LNCaP clone FGC (cell line): ENCODE measurements at regions not wholly inside any gene's neighbourhood (a gene's known extent, or its start where the extent isn't known, plus 50 kb on each side); places are given as distances from the start of the nearest gene placed in this dataset.

Source experiments
- DNase-seq: peaks from one replicate; pipeline ENCODE4 v3.0.0-alpha.2; 2011; ENCODE audit warnings: low read depth
- H3K4me3 ChIP-seq: 2 replicates; pipeline ENCODE4 v1.5.1; 2011; ENCODE audit warnings: mild to moderate bottlenecking, low read depth, low read length, control low read depth
- CTCF ChIP-seq: IDR thresholded peaks from 2 replicates; pipeline ENCODE4 v1.5.1; 2012; ENCODE audit warnings: mild to moderate bottlenecking; ENCODE audit not compliant: control insufficient read depth, insufficient read depth; ENCODE audit errors: extremely low read depth

- TF ChIP-seq CTCF, result no peak
- no peak overlapping the region for H3K4me3 ChIP-seq
- DNase-seq, result no peak
Observed at GRCh38 chr14:80446356-80446755, 235.1 kb upstream of the DIO2 start.

- H3K4me3 ChIP-seq, result no peak overlapping the region
- no peak for TF ChIP-seq CTCF
- DNase-seq, result no peak
Observed at GRCh38 chr14:80445605-80446004, 234.3 kb upstream of the DIO2 start.

- TF ChIP-seq CTCF, result no peak
- no peak overlapping the region for H3K4me3 ChIP-seq
- no peak for DNase-seq
Observed at GRCh38 chr14:80434574-80435321, 223.4 kb upstream of the DIO2 start.

- TF ChIP-seq CTCF, result no peak
- no peak overlapping the region for H3K4me3 ChIP-seq
- no peak for DNase-seq
Observed at GRCh38 chr14:80433811-80434210, 222.5 kb upstream of the DIO2 start.

GRCh38 chr14:80428671-80429070, 217.4 kb upstream of the DIO2 start:
- no peak for TF ChIP-seq CTCF
- DNase-seq, result no peak
- no peak overlapping the region for H3K4me3 ChIP-seq

- H3K4me3 ChIP-seq, result no peak overlapping the region
- DNase-seq, result no peak
- no peak for TF ChIP-seq CTCF
Observed at GRCh38 chr14:80428171-80428570, 216.9 kb upstream of the DIO2 start.

GRCh38 chr14:80427101-80427500, 215.8 kb upstream of the DIO2 start:
- TF ChIP-seq CTCF, result no peak
- no peak for DNase-seq
- H3K4me3 ChIP-seq, result no peak overlapping the region
